NCI-H2196 treated with DMSO at 0.1 percent for 48 hours (cell line): ENCODE measurements at regions not wholly inside any gene's neighbourhood (a gene's known extent, or its start where the extent isn't known, plus 50 kb on each side); places are given as distances from the start of the nearest gene placed in this dataset.
"Not testable (repeated sequence)": the region's sequence is repeated elsewhere in the genome, so short reads cannot be mapped to it uniquely, and the experiment has no call there.

Source experiments
- DNase-seq: peaks from one replicate; lab custom pipeline; 2025; ENCODE audit not compliant: unreplicated experiment; lab: John Stamatoyannopoulos, UW

- not testable (repeated sequence) for DNase-seq
These were observed 104.3 kb upstream of the UNC5B start for GRCh38 chr10:71108042-71108441.

GRCh38 chr10:71112138-71112785 is 100.1 kb upstream of the UNC5B start:
- DNase-seq: no peak

GRCh38 chr10:71116426-71116825 is 95.9 kb upstream of the UNC5B start:
- no peak for DNase-seq

GRCh38 chr10:71117589-71117988 is 94.8 kb upstream of the UNC5B start:
- DNase-seq: not testable (repeated sequence)

DNA sequence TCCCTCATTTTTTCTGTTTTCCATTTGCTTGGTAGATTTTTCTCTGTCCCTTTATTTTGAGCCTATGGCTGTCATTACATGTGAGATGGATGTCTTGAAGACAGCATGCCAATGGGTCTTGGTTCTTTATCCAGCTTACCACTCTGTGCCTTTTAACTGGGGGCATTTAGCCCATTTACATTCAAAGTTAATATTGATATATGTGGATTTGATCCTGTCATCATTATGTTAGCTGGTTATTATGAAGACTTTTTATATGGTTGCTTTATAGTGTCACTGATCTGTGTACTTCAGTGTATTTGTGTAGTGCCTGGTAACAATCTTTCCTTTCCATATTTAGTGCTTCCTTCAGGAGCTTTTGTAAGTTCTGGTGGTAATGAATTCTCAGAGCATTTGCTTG is 89.3 kb upstream of the UNC5B start:
- no peak for DNase-seq

- no peak for DNase-seq
These were observed 87.2 kb upstream of the UNC5B start for GRCh38 chr10:71124921-71125748.

DNA sequence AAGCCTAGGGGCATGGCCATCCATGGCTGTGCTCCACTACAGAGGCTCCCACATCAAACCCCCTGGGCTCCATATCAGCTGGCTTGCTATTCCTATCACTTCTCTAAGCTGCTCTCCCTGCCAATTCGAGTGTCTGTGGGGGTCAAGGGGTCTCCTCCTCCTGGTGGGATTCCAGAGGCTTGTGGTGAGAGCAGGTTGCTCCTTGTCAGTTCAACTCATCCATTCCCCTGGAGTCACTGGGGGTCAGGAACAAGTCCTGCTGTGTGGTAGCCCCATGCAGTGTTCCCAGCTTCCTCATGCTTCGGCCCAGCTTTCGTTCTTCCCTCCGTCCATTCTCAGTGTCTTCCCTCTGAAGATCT is 86.6 kb upstream of the UNC5B start:
- DNase-seq: no peak

DNA sequence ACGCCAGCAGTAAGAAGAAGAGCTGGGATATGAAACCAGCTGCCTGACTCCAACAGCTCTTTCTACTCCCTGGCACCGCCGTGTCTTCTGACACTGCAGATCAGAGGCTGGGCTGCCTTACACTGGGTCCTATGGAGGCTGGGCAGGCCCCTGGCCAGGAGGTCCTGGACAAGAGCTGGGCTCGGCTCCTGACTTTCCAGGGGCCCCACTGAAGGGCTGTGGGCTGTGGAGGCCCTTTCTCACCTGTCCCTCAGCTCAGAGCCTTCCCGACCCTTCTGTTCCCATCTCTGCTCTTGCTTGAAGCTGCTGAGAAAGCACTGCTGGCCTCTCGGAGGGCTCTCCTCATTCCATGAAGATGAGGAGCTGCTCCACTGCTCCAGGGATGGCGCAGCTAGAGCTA is 85.9 kb upstream of the UNC5B start:
- DNase-seq: no peak

GRCh38 chr10:71127104-71127503 is 85.3 kb upstream of the UNC5B start:
- DNase-seq: no peak

DNA sequence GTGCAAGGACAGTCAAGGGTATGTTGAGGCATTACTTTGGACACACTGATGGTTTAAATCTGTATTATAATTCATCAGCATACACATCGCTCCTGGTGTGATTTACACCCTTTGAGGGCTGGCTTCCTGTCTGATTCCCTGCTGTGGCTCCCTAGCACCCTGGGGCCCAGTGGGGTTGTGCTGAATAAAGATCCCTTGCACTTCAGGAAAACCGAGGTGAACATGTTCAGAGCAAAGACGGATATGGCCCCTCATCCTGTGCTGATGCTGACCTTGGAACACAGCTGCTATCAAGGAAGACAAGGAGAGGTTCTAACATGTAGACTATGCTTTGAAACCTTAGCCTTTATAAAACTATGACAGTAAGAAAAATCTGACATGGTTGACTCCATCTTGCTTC is 84.6 kb upstream of the UNC5B start:
- DNase-seq: no peak

DNA sequence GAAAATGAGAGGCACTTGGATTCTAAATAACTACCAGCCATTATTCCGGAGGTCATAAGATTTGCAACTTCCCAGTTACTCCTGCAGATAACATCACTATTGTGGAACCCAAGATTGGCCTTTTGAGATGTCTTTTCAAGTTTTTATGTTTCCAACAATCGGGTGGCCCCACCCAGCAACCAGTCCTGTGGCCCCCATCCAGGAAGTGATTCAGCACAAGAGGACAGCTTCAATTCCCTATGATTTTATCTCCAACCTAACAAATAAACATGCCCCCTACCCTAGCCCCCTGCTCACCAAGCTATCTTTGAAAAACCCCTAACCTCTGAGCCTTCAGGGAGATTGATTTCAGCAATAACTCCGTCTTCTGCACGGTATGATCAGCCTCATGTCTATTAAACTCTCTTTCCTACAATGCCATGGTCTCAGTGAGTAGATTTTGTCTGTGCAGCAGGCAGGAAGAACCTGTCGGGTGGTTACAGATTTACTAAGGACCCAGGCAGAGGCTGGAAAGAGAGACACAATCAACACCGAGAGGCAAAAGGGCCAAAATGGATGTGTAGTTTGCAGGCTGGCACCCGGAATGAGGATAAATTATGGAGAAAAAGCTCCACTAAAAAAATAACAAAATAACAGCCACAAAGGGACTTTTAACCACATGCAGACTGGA is 83.9 kb upstream of the UNC5B start:
- no peak for DNase-seq

GRCh38 chr10:71131096-71131495 is 81.3 kb upstream of the UNC5B start:
- DNase-seq: no peak

DNA sequence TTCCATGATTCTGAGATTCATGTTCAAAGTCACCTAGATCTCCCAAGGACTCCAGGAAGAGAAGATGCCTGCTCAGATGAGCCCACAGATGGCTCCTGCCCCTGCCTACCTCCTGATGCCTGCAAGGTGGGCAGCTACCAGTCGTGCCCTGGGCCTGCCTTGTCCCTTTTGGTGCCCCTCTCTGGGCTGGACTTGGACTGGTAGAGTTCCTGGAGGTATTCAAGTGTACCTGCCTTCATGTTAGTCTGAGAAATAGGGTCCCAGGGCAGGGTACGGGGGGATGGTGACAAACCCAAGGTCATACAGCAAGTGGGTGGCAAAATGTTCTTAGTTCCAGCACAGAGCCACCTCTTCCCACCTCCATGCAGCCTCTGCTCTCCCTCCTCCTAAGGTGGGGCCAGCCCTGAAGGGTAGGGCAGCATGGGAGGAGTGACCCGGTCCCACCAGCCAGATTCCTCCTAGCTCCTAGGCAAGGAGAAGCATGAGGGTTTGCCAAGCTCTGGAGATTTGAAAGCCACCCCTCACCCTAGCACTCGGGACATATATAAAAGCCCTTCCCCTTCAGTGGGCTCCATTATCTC is 80.8 kb upstream of the UNC5B start:
- no peak for DNase-seq

DNA sequence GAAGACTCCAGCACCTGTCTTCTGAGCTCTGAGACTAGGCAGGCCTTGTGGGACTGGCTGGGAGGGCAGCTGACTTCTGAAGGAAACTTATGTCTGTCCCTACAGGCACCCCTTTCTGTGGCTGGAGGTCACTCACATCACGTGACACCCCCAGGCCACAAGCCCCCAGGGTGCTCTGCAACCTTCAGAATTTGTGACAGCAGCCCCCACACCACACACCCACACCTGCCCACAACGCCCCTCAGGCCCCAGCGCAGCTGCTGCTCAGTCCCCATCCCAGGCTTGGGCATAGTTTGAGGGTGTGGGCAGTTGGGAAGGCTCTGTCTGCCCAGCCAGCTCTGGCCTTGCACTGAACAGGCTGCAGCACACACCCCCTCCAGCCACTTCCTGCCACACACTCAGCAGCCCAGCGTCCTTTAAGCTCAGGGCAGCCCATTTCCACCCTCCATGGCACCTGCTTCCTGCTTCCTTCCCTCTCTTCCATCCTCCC is 80.0 kb upstream of the UNC5B start:
- DNase-seq: no peak

GRCh38 chr10:71133710-71134686 is 78.4 kb upstream of the UNC5B start:
- no peak for DNase-seq

GRCh38 chr10:71134732-71135211 is 77.6 kb upstream of the UNC5B start:
- no peak for DNase-seq

- no peak for DNase-seq
These were observed 77.1 kb upstream of the UNC5B start for GRCh38 chr10:71135236-71135635.

- DNase-seq: no peak
These were observed 76.2 kb upstream of the UNC5B start for GRCh38 chr10:71136036-71136721.

DNA sequence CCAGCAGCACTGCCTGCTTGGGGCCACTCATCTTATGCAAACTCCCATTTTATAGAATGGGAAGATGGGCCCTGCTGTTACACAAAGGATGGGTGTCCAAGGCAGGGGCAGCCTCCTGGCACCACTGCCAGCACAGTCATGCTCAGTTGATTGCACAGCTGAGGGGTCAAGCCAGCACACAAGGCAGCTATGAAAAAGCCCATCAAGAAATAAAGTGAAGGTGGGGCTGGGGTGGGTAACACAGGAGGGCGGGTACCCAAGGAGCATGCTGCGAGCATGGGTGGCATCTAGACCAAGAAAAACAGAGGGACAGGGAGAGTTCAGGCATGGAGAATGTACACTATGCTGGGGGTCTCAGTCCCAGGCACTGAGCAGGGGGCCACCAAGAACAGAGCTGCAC is 74.7 kb upstream of the UNC5B start:
- no peak for DNase-seq
